ENCODE measurements at regions not wholly inside any gene's neighbourhood (a gene's known extent, or its start where the extent isn't known, plus 50 kb on each side); places are given as distances from the start of the nearest gene placed in this dataset.

- Histone ChIP-seq H3F3A (ENCODE audit: low read depth) (no peaks in the 10 kb centered on the region), H3K4me1 (ENCODE audit: insufficient read depth, low read length, poor library complexity, severe bottlenecking) (no peaks in the 10 kb centered on the region), H3K36me3 (ENCODE audit: insufficient read depth, low read length) (no peaks in the 10 kb centered on the region), H2AFZ (ENCODE audit: low read length) (no peak overlapping the region), H3K4me2 (ENCODE audit: low read depth, low read length, poor library complexity, severe bottlenecking) (no peak overlapping the region), H3K27me3 (ENCODE audit: insufficient read depth, low read length, poor library complexity, severe bottlenecking) (no peaks in the 10 kb centered on the region), H3K4me3 (ENCODE audit: low read length, poor library complexity, severe bottlenecking) (no peak overlapping the region), H3K9me3 (ENCODE audit: insufficient read depth, low read depth, low read length) (no peaks in the 10 kb centered on the region), H4K20me1 (ENCODE audit: insufficient read depth, low read length, poor library complexity, severe bottlenecking) (no peaks in the 10 kb centered on the region), H3K79me2 (ENCODE audit: insufficient read depth, low read length) (no peaks in the 10 kb centered on the region), H3K9me2 (replicated peaks; ENCODE audit: low read depth, low read length) (no peaks in the 10 kb centered on the region), H3K9ac (ENCODE audit: low read depth, low read length, poor library complexity, severe bottlenecking) (no peak overlapping the region)
- TF ChIP-seq EZH2phosphoT487 (IDR thresholded peaks at IDR 0.05; ENCODE audit: borderline replicate concordance) = no peak
- TF ChIP-seq, protein P1, sequence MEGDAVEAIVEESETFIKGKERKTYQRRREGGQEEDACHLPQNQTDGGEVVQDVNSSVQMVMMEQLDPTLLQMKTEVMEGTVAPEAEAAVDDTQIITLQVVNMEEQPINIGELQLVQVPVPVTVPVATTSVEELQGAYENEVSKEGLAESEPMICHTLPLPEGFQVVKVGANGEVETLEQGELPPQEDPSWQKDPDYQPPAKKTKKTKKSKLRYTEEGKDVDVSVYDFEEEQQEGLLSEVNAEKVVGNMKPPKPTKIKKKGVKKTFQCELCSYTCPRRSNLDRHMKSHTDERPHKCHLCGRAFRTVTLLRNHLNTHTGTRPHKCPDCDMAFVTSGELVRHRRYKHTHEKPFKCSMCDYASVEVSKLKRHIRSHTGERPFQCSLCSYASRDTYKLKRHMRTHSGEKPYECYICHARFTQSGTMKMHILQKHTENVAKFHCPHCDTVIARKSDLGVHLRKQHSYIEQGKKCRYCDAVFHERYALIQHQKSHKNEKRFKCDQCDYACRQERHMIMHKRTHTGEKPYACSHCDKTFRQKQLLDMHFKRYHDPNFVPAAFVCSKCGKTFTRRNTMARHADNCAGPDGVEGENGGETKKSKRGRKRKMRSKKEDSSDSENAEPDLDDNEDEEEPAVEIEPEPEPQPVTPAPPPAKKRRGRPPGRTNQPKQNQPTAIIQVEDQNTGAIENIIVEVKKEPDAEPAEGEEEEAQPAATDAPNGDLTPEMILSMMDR (conservative IDR thresholded peaks at IDR 0.05; ENCODE audit: low read length) = no peak
Observed at GRCh38 chr9:108050894-108051293, 561.3 kb upstream of the KLF4 start.

DNA sequence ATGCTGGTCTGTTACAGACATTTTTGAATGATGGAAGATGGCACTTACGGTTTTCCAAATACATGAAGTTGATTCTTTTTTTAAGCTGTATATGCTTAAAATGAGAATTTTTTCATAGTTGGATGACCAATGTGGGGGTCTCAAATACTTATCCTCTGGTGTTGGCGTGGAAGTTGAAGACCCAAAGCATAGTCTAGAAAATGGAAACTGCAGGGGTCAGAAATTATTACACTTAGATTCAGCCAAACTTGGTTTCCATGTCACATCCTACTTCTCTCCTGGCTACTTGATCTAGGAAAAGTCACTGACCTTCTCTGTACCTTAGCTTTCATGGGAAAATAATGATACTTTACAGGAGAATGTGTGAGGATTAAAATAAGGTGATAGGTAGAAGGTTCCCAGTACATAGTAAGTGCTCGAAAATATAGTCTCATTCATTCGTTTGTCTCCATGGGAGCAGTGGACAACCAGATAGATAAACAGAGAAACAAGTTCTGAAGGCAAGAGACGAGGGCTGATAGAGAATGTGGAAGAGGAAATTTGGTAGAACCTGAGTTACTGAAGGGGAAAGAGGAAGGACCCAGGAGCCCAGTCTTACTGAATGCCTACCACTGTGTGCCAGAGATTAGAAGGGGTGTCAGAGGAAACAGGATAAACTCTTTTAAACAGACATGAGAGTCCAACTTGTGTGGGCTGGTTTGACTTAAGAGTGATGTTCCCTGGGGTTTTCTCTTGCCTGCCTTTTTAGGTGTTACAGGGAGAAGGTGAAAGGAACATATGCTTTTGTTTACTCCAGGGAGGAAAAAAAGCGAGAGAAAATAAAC is 560.3 kb upstream of the KLF4 start:
- H3K9me3 ChIP-seq (ENCODE audit: insufficient read depth, low read depth, low read length) = no peaks in the 10 kb centered on the region
- TF ChIP-seq, protein P1 (conservative IDR thresholded peaks at IDR 0.05; ENCODE audit: low read length) = no peak
- H3K4me1 ChIP-seq (ENCODE audit: insufficient read depth, low read length, poor library complexity, severe bottlenecking) = no peaks in the 10 kb centered on the region
- no peaks in the 10 kb centered on the region for H3K27me3 ChIP-seq (ENCODE audit: insufficient read depth, low read length, poor library complexity, severe bottlenecking)
- H2AFZ ChIP-seq (ENCODE audit: low read length) = no peak overlapping the region
- H3K79me2 ChIP-seq (ENCODE audit: insufficient read depth, low read length) = no peaks in the 10 kb centered on the region
- no peaks in the 10 kb centered on the region for H4K20me1 ChIP-seq (ENCODE audit: insufficient read depth, low read length, poor library complexity, severe bottlenecking)
- H3K9ac ChIP-seq (ENCODE audit: low read depth, low read length, poor library complexity, severe bottlenecking) = no peak overlapping the region
- no peaks in the 10 kb centered on the region for H3K36me3 ChIP-seq (ENCODE audit: insufficient read depth, low read length)
- H3K9me2 ChIP-seq (replicated peaks; ENCODE audit: low read depth, low read length) = no peaks in the 10 kb centered on the region
- no peaks in the 10 kb centered on the region for H3F3A ChIP-seq (ENCODE audit: low read depth)
- H3K4me3 ChIP-seq (ENCODE audit: low read length, poor library complexity, severe bottlenecking) = no peak overlapping the region
- H3K4me2 ChIP-seq (ENCODE audit: low read depth, low read length, poor library complexity, severe bottlenecking) = no peak overlapping the region

DNA sequence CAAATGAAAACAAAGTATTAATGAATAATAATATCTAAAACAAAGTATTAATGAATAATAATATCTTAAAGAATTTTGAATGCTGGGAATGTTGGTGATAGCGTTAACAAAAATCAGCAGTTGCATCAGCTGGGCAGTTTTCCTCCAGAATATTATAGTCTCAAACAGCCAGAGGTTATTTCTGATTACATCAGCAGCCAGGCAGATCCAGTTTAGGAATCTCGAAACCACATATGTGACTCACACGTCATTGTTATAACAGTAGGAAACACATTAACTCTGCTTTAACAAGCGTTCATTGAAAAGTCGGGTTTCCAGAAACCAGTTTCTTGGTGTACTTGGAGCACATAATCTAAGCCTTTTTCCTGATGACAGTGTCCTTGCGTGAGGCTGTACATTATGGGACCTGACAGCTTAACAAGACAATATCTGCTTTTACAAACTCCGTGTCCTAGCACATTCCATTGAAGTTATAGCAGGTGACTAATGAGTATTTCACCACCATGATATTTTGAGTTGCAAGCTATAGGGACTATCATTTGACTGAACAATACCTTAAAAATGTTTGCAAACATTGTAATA is 559.5 kb upstream of the KLF4 start:
- Histone ChIP-seq H3K4me2 (ENCODE audit: low read depth, low read length, poor library complexity, severe bottlenecking) (no peak overlapping the region), H2AFZ (ENCODE audit: low read length) (no peak overlapping the region), H3K9ac (ENCODE audit: low read depth, low read length, poor library complexity, severe bottlenecking) (no peak overlapping the region)

More for the DNA sequence above, 559.5 kb upstream of the KLF4 start:
- H4K20me1 ChIP-seq (ENCODE audit: insufficient read depth, low read length, poor library complexity, severe bottlenecking) = no peaks in the 10 kb centered on the region
- no peak for TF ChIP-seq EZH2phosphoT487 (IDR thresholded peaks at IDR 0.05; ENCODE audit: borderline replicate concordance)
- TF ChIP-seq, protein P1 (conservative IDR thresholded peaks at IDR 0.05; ENCODE audit: low read length) = no peak
- no peaks in the 10 kb centered on the region for H3F3A ChIP-seq (ENCODE audit: low read depth)
- H3K4me1 ChIP-seq (ENCODE audit: insufficient read depth, low read length, poor library complexity, severe bottlenecking) = no peaks in the 10 kb centered on the region
- H3K9me3 ChIP-seq (ENCODE audit: insufficient read depth, low read depth, low read length) = no peaks in the 10 kb centered on the region
- no peaks in the 10 kb centered on the region for H3K27me3 ChIP-seq (ENCODE audit: insufficient read depth, low read length, poor library complexity, severe bottlenecking)
- no peaks in the 10 kb centered on the region for H3K9me2 ChIP-seq (replicated peaks; ENCODE audit: low read depth, low read length)
- no peaks in the 10 kb centered on the region for H3K36me3 ChIP-seq (ENCODE audit: insufficient read depth, low read length)
- no peak overlapping the region for H3K4me3 ChIP-seq (ENCODE audit: low read length, poor library complexity, severe bottlenecking)
- H3K79me2 ChIP-seq (ENCODE audit: insufficient read depth, low read length) = no peaks in the 10 kb centered on the region

All from Loucy (cell line).